KMS-11 (cell line): ENCODE measurements at regions not wholly inside any gene's neighbourhood (a gene's known extent, or its start where the extent isn't known, plus 50 kb on each side); places are given as distances from the start of the nearest gene placed in this dataset.

Source experiments
- H2AFZ ChIP-seq: fragments of 200-600 bp; sonication (generic); 2 replicates; pipeline ENCODE4 v1.6.1; 2016; ENCODE audit warnings: antibody characterized with exemption, mixed run types, low read depth
- H3K27ac ChIP-seq: fragments of 200-600 bp; sonication (generic); 2 replicates; pipeline ENCODE4 v1.6.1; 2016; ENCODE audit warnings: mild to moderate bottlenecking, mixed run types
- H3K27me3 ChIP-seq: fragments of 200-600 bp; sonication (generic); 2 replicates; pipeline ENCODE4 v1.6.1; 2017; ENCODE audit warnings: mild to moderate bottlenecking, low read depth, mixed run types, moderate library complexity; ENCODE audit not compliant: insufficient read depth
- H3K36me3 ChIP-seq: fragments of 200-600 bp; sonication (generic); 2 replicates; pipeline ENCODE4 v1.6.1; 2017; ENCODE audit warnings: mild to moderate bottlenecking, mixed run types; ENCODE audit not compliant: insufficient read depth
- H3K4me1 ChIP-seq: fragments of 200-600 bp; sonication (generic); 2 replicates; pipeline ENCODE4 v1.6.1; 2016; ENCODE audit warnings: mild to moderate bottlenecking, low read depth, mixed run types; ENCODE audit not compliant: poor library complexity, severe bottlenecking
- H3K4me2 ChIP-seq: fragments of 200-600 bp; sonication (generic); 2 replicates; pipeline ENCODE4 v1.7.0; 2016; ENCODE audit warnings: mild to moderate bottlenecking, mixed run types
- H3K4me3 ChIP-seq: fragments of 200-600 bp; sonication (generic); IDR thresholded peaks from 2 replicates; pipeline ENCODE4 v1.6.1; 2017; ENCODE audit warnings: low read depth, low read length, mixed read lengths; ENCODE audit not compliant: insufficient read depth
- H3K79me2 ChIP-seq: fragments of 200-600 bp; sonication (generic); 2 replicates; pipeline ENCODE4 v1.6.1; 2016; ENCODE audit warnings: low read depth, mixed run types; ENCODE audit not compliant: insufficient read depth
- H3K9ac ChIP-seq: fragments of 200-600 bp; sonication (generic); 2 replicates; pipeline ENCODE4 v1.6.1; 2016; ENCODE audit warnings: mild to moderate bottlenecking, mixed run types
- H4K20me1 ChIP-seq: fragments of 200-600 bp; sonication (generic); 2 replicates; pipeline ENCODE4 v1.6.1; 2016; ENCODE audit warnings: mild to moderate bottlenecking, mixed run types; ENCODE audit not compliant: insufficient read depth
- TF ChIP-seq, protein P1 (sequence below): fragments of 200-600 bp; sonication (generic); conservative IDR thresholded peaks from 2 replicates; pipeline ENCODE4 v1.6.1; 2017; ENCODE audit warnings: low read depth, mild to moderate bottlenecking, antibody characterized with exemption, low read length, moderate library complexity, mixed read lengths

GRCh38 chr3:43862992-43863805 lies 172.5 kb downstream of the ABHD5 start:
- no peak overlapping the region for H3K27ac ChIP-seq
- no peak overlapping the region for H3K4me2 ChIP-seq

GRCh38 chr3:43863966-43864933 lies 173.5 kb downstream of the ABHD5 start:
- Histone ChIP-seq H3K27ac (no peak overlapping the region), H3K27me3 (no peaks in the 10 kb centered on the region)

More at GRCh38 chr3:43862992-43863805, 172.5 kb downstream of the ABHD5 start:
- Histone ChIP-seq H4K20me1 (no peaks in the 10 kb centered on the region), H3K79me2 (no peaks in the 10 kb centered on the region), H3K4me3 (no peak overlapping the region), H2AFZ (no peak overlapping the region), H3K27me3 (no peaks in the 10 kb centered on the region), H3K4me1 (no peaks in the 10 kb centered on the region), H3K36me3 (no peaks in the 10 kb centered on the region), H3K9ac (no peak overlapping the region)
- TF ChIP-seq, protein P1, sequence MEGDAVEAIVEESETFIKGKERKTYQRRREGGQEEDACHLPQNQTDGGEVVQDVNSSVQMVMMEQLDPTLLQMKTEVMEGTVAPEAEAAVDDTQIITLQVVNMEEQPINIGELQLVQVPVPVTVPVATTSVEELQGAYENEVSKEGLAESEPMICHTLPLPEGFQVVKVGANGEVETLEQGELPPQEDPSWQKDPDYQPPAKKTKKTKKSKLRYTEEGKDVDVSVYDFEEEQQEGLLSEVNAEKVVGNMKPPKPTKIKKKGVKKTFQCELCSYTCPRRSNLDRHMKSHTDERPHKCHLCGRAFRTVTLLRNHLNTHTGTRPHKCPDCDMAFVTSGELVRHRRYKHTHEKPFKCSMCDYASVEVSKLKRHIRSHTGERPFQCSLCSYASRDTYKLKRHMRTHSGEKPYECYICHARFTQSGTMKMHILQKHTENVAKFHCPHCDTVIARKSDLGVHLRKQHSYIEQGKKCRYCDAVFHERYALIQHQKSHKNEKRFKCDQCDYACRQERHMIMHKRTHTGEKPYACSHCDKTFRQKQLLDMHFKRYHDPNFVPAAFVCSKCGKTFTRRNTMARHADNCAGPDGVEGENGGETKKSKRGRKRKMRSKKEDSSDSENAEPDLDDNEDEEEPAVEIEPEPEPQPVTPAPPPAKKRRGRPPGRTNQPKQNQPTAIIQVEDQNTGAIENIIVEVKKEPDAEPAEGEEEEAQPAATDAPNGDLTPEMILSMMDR: no peak

GRCh38 chr3:43865351-43865750 lies 174.6 kb downstream of the ABHD5 start:
- no peaks in the 10 kb centered on the region for H3K4me1 ChIP-seq
- H3K9ac ChIP-seq: no peak overlapping the region
- TF ChIP-seq, protein P1: no peak
- no peak overlapping the region for H2AFZ ChIP-seq
- no peaks in the 10 kb centered on the region for H3K27me3 ChIP-seq
- no peaks in the 10 kb centered on the region for H3K36me3 ChIP-seq
- no peaks in the 10 kb centered on the region for H4K20me1 ChIP-seq
- no peak overlapping the region for H3K4me2 ChIP-seq
- H3K79me2 ChIP-seq: no peaks in the 10 kb centered on the region
- no peak overlapping the region for H3K4me3 ChIP-seq
- no peak overlapping the region for H3K27ac ChIP-seq

More at GRCh38 chr3:43863966-43864933, 173.5 kb downstream of the ABHD5 start:
- Histone ChIP-seq H3K4me3 (no peak overlapping the region), H4K20me1 (no peaks in the 10 kb centered on the region), H3K4me2 (no peak overlapping the region), H2AFZ (no peak overlapping the region), H3K4me1 (no peaks in the 10 kb centered on the region), H3K79me2 (no peaks in the 10 kb centered on the region), H3K36me3 (no peaks in the 10 kb centered on the region), H3K9ac (no peak overlapping the region)
- TF ChIP-seq, protein P1: no peak

- Histone ChIP-seq H3K4me3 (no peak overlapping the region), H3K79me2 (no peaks in the 10 kb centered on the region), H3K9ac (no peak overlapping the region), H3K36me3 (no peaks in the 10 kb centered on the region), H3K27me3 (no peaks in the 10 kb centered on the region), H2AFZ (no peak overlapping the region), H3K27ac (no peak overlapping the region), H3K4me2 (no peak overlapping the region), H3K4me1 (no peaks in the 10 kb centered on the region), H4K20me1 (no peaks in the 10 kb centered on the region)
- TF ChIP-seq, protein P1: no peak
Observed at GRCh38 chr3:43865887-43866528, 175.3 kb downstream of the ABHD5 start.
